ENCODE measurements at regions not wholly inside any gene's neighbourhood (a gene's known extent, or its start where the extent isn't known, plus 50 kb on each side); places are given as distances from the start of the nearest gene placed in this dataset.

DNA sequence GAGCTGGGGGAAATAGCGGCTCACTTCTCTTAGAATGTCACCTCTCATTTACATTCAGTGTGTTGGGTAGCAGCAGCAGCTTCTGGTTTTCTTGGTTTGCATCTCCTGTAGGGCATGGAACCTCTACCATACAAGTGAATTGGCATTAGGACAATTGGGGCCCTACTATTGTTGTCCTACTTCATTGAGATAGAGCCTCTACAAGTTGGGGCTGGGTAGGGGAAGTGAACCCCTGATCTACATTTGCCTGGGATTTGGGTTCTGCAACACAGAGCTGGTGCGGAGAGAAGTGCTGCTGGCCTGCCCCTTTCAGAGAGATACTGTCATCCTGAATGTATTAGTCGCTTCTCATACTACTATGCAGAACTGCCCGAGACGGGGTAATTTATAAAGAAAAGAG lies 391.6 kb upstream of the HS6ST1 start:
- Histone ChIP-seq H3K4me3 (no peak overlapping the region), H3K9me2 (replicated peaks; ENCODE audit: insufficient read depth) (no peaks in the 10 kb centered on the region), H2AFZ (no peak overlapping the region), H3K79me2 (no peaks in the 10 kb centered on the region), H4K20me1 (ENCODE audit: insufficient read depth, poor library complexity, severe bottlenecking) (no peaks in the 10 kb centered on the region), H3K27me3 (no peaks in the 10 kb centered on the region), H3K4me2 (no peak overlapping the region), H3K36me3 (replicated peaks; ENCODE audit: insufficient read depth, low read depth) (no peaks in the 10 kb centered on the region), H3K27ac (no peak overlapping the region), H3K9me3 (ENCODE audit: low read depth) (no peaks in the 10 kb centered on the region), H3K4me1 (ENCODE audit: insufficient read depth) (no peaks in the 10 kb centered on the region)
- no peak for DNase-seq (ENCODE audit: low spot score)
- TF ChIP-seq EZH2 (IDR thresholded peaks at IDR 0.05; ENCODE audit: borderline replicate concordance) (no peak), EZH2phosphoT487 (IDR thresholded peaks at IDR 0.05; ENCODE audit: low read depth, severe bottlenecking, unreplicated experiment) (no peak)
- TF ChIP-seq, protein P1, sequence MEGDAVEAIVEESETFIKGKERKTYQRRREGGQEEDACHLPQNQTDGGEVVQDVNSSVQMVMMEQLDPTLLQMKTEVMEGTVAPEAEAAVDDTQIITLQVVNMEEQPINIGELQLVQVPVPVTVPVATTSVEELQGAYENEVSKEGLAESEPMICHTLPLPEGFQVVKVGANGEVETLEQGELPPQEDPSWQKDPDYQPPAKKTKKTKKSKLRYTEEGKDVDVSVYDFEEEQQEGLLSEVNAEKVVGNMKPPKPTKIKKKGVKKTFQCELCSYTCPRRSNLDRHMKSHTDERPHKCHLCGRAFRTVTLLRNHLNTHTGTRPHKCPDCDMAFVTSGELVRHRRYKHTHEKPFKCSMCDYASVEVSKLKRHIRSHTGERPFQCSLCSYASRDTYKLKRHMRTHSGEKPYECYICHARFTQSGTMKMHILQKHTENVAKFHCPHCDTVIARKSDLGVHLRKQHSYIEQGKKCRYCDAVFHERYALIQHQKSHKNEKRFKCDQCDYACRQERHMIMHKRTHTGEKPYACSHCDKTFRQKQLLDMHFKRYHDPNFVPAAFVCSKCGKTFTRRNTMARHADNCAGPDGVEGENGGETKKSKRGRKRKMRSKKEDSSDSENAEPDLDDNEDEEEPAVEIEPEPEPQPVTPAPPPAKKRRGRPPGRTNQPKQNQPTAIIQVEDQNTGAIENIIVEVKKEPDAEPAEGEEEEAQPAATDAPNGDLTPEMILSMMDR (IDR thresholded peaks at IDR 0.05; ENCODE audit: poor library complexity): no peak
- WGBS (ENCODE audit: low lambda C conversion rate, missing lambda C conversion rate): 95% methylated on average over 5 of the region's 5 CpGs

DNA sequence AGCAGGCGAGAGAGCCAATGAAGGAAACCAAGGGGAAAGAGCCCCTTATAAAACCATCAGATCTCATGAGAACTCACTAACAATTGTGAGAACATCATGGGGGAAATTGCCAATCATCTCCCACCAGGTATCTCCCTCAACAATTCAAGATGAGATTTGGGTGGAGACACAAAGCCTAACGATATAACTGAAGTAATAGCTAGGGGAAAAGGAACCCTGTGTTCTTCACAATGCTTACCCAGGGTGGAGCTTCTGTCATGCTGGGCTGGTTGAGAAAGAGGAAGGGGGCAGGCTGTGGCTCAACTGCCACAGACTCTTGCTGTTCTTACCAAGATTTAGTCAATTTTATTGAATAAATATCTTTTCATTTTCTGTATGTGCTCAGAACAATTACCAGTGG lies 392.1 kb upstream of the HS6ST1 start:
- WGBS (ENCODE audit: low lambda C conversion rate, missing lambda C conversion rate): 89% methylated on average over 2 of the region's 2 CpGs
- no peak overlapping the region for H3K27ac ChIP-seq
- H3K4me1 ChIP-seq (ENCODE audit: insufficient read depth): no peaks in the 10 kb centered on the region
- H3K27me3 ChIP-seq: no peaks in the 10 kb centered on the region
- no peak for TF ChIP-seq EZH2 (IDR thresholded peaks at IDR 0.05; ENCODE audit: borderline replicate concordance)
- TF ChIP-seq, protein P1 (IDR thresholded peaks at IDR 0.05; ENCODE audit: poor library complexity): no peak
- TF ChIP-seq EZH2phosphoT487 (IDR thresholded peaks at IDR 0.05; ENCODE audit: low read depth, severe bottlenecking, unreplicated experiment): no peak
- H3K36me3 ChIP-seq (replicated peaks; ENCODE audit: insufficient read depth, low read depth): no peaks in the 10 kb centered on the region
- H3K4me2 ChIP-seq: no peak overlapping the region
- no peak overlapping the region for H3K4me3 ChIP-seq
- no peaks in the 10 kb centered on the region for H4K20me1 ChIP-seq (ENCODE audit: insufficient read depth, poor library complexity, severe bottlenecking)
- no peak for DNase-seq (ENCODE audit: low spot score)
- H3K79me2 ChIP-seq: no peaks in the 10 kb centered on the region
- H3K9me2 ChIP-seq (replicated peaks; ENCODE audit: insufficient read depth): no peaks in the 10 kb centered on the region
- no peaks in the 10 kb centered on the region for H3K9me3 ChIP-seq (ENCODE audit: low read depth)
- H2AFZ ChIP-seq: no peak overlapping the region

DNA sequence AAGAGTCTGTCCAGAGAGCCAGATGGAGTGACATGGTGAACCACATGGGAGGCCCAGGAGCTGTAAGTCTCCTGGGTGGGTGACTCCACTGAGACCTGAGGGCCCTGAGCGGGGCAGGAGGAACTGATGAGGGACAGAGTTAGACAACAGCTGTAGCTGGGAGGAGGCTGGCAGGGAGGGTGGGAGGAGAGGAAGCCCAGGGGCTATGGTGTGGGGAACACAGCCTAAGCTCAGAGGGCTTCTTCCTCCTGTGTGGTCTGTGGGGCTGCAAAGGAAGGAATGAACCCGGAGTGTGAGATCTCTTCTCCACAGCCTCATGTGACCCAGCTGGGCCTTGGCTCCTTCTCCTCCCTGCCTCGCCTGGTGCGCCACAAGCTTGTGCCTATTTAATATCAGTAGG lies 395.6 kb upstream of the HS6ST1 start:
- WGBS (ENCODE audit: low lambda C conversion rate, missing lambda C conversion rate): 88% methylated on average over 4 of the region's 4 CpGs
- no peaks in the 10 kb centered on the region for H3K9me3 ChIP-seq (ENCODE audit: low read depth)

More for the DNA sequence above, 395.6 kb upstream of the HS6ST1 start:
- no peaks in the 10 kb centered on the region for H3K36me3 ChIP-seq (replicated peaks; ENCODE audit: insufficient read depth, low read depth)
- H3K27me3 ChIP-seq: no peaks in the 10 kb centered on the region
- no peaks in the 10 kb centered on the region for H3K4me1 ChIP-seq (ENCODE audit: insufficient read depth)
- no peaks in the 10 kb centered on the region for H3K79me2 ChIP-seq
- no peak overlapping the region for H3K4me2 ChIP-seq
- no peaks in the 10 kb centered on the region for H3K9me2 ChIP-seq (replicated peaks; ENCODE audit: insufficient read depth)
- no peak overlapping the region for H2AFZ ChIP-seq
- TF ChIP-seq, protein P1 (IDR thresholded peaks at IDR 0.05; ENCODE audit: poor library complexity): no peak
- TF ChIP-seq EZH2phosphoT487 (IDR thresholded peaks at IDR 0.05; ENCODE audit: low read depth, severe bottlenecking, unreplicated experiment) (no peak), EZH2 (IDR thresholded peaks at IDR 0.05; ENCODE audit: borderline replicate concordance) (no peak)
- H4K20me1 ChIP-seq (ENCODE audit: insufficient read depth, poor library complexity, severe bottlenecking): no peaks in the 10 kb centered on the region
- no peak for DNase-seq (ENCODE audit: low spot score)
- H3K27ac ChIP-seq: no peak overlapping the region
- H3K4me3 ChIP-seq: no peak overlapping the region
